Endothelial cell (in vitro differentiated cells): ENCODE measurements at regions not wholly inside any gene's neighbourhood (a gene's known extent, or its start where the extent isn't known, plus 50 kb on each side); places are given as distances from the start of the nearest gene placed in this dataset.
"Not testable (repeated sequence)": the region's sequence is repeated elsewhere in the genome, so short reads cannot be mapped to it uniquely, and the experiment has no call there.

ENCODE experiments used
- DNase-seq: peaks from one replicate; pipeline ENCODE4 v3.0.0; 2021; ENCODE audit warnings: low spot score
- H3K27ac Mint-ChIP-seq: one replicate; pipeline ENCODE4 v1.8.0; 2021; ENCODE audit warnings: mixed read lengths, inconsistent platforms; ENCODE audit not compliant: unreplicated experiment
- H3K27me3 Mint-ChIP-seq: one replicate; pipeline ENCODE4 v1.8.0; 2021; ENCODE audit warnings: mild to moderate bottlenecking, moderate library complexity, mixed read lengths, inconsistent platforms; ENCODE audit not compliant: unreplicated experiment
- H3K36me3 Mint-ChIP-seq: one replicate; pipeline ENCODE4 v1.8.0; 2021; ENCODE audit warnings: mild to moderate bottlenecking, low read depth, mixed read lengths, inconsistent platforms; ENCODE audit not compliant: unreplicated experiment
- H3K4me1 Mint-ChIP-seq: one replicate; pipeline ENCODE4 v1.8.0; 2021; ENCODE audit warnings: mild to moderate bottlenecking, mixed read lengths, inconsistent platforms; ENCODE audit not compliant: unreplicated experiment
- H3K4me3 Mint-ChIP-seq: one replicate; pipeline ENCODE4 v1.8.0; 2021; ENCODE audit warnings: mild to moderate bottlenecking, mixed read lengths, inconsistent platforms; ENCODE audit not compliant: unreplicated experiment
- H3K9me3 Mint-ChIP-seq: one replicate; pipeline ENCODE4 v1.8.0; 2021; ENCODE audit warnings: mixed read lengths, inconsistent platforms; ENCODE audit not compliant: unreplicated experiment
- CTCF ChIP-seq: fragments of 200-600 bp; sonication (generic); IDR thresholded peaks from one replicate; pipeline ENCODE4 v1.5.0; 2021; ENCODE audit warnings: antibody characterized with exemption; ENCODE audit not compliant: unreplicated experiment

- Mint-ChIP-seq H3K9me3 (no peaks in the 10 kb centered on the region), H3K4me1 (no peaks in the 10 kb centered on the region), H3K27ac (no peak overlapping the region), H3K36me3 (no peaks in the 10 kb centered on the region), H3K4me3 (no peak overlapping the region), H3K27me3 (no peaks in the 10 kb centered on the region)
- no peak for DNase-seq
- no peak for TF ChIP-seq CTCF
Observed at GRCh38 chr6:97347111-97347510, 64.1 kb upstream of the MMS22L start.

- Mint-ChIP-seq H3K4me3 (no peak overlapping the region), H3K27me3 (peaks cover 3% of the 10 kb centered on the region), H3K36me3 (no peaks in the 10 kb centered on the region), H3K4me1 (no peaks in the 10 kb centered on the region), H3K9me3 (no peaks in the 10 kb centered on the region), H3K27ac (no peak overlapping the region)
- TF ChIP-seq CTCF, result no peak
- no peak for DNase-seq
Observed at GRCh38 chr6:97361286-97361685, 78.3 kb upstream of the MMS22L start.

- Mint-ChIP-seq H3K27ac (no peak overlapping the region), H3K36me3 (no peaks in the 10 kb centered on the region), H3K4me3 (no peak overlapping the region), H3K27me3 (no peaks in the 10 kb centered on the region), H3K4me1 (no peaks in the 10 kb centered on the region), H3K9me3 (no peaks in the 10 kb centered on the region)
- no peak for DNase-seq
- TF ChIP-seq CTCF, result no peak
Observed at GRCh38 chr6:97364327-97364726, 81.3 kb upstream of the MMS22L start.

GRCh38 chr6:97382071-97382470 lies 99.1 kb upstream of the MMS22L start:
- not testable (repeated sequence) for H3K27me3 Mint-ChIP-seq, H3K4me1 Mint-ChIP-seq, H3K9me3 Mint-ChIP-seq, H3K36me3 Mint-ChIP-seq, H3K4me3 Mint-ChIP-seq, DNase-seq, H3K27ac Mint-ChIP-seq

GRCh38 chr6:97392735-97393134 lies 109.7 kb upstream of the MMS22L start:
- Mint-ChIP-seq H3K4me1 (peaks cover 5% of the 10 kb centered on the region), H3K9me3 (no peaks in the 10 kb centered on the region), H3K4me3 (no peak overlapping the region), H3K36me3 (no peaks in the 10 kb centered on the region), H3K27me3 (no peaks in the 10 kb centered on the region), H3K27ac (no peak overlapping the region)
- no peak for TF ChIP-seq CTCF
- no peak for DNase-seq
